H9 (cell line): ENCODE measurements at regions not wholly inside any gene's neighbourhood (a gene's known extent, or its start where the extent isn't known, plus 50 kb on each side); places are given as distances from the start of the nearest gene placed in this dataset.

Experiments used
- DNase-seq: peaks from one replicate; pipeline ENCODE4 v3.0.0-alpha.2; 2017
- H2AFZ ChIP-seq: one replicate; pipeline ENCODE4 v1.6.1; 2013; ENCODE audit warnings: mild to moderate bottlenecking, low read length, control low read depth, moderate library complexity
- H2AK5ac ChIP-seq: 2 replicates; pipeline ENCODE4 v1.6.1; 2013; ENCODE audit warnings: low read length, control low read depth, mixed read lengths; ENCODE audit not compliant: insufficient read length
- H2BK120ac ChIP-seq: one replicate; pipeline ENCODE4 v1.6.1; 2013; ENCODE audit warnings: low read depth, mild to moderate bottlenecking, low read length, control low read depth, inconsistent platforms; ENCODE audit not compliant: poor library complexity, severe bottlenecking
- H2BK12ac ChIP-seq: 2 replicates; pipeline ENCODE4 v1.6.1; 2013; ENCODE audit warnings: low read length, control low read depth, mixed read lengths, low read depth; ENCODE audit not compliant: insufficient read length
- H2BK15ac ChIP-seq: 2 replicates; pipeline ENCODE4 v1.6.1; 2013; ENCODE audit warnings: low read depth, low read length, control low read depth
- H2BK20ac ChIP-seq: one replicate; pipeline ENCODE4 v1.6.1; 2013; ENCODE audit warnings: low read depth, mild to moderate bottlenecking, low read length, control low read depth, inconsistent platforms; ENCODE audit not compliant: poor library complexity, severe bottlenecking
- H2BK5ac ChIP-seq: 2 replicates; pipeline ENCODE4 v1.6.1; 2013; ENCODE audit warnings: low read length, control low read depth, mixed read lengths; ENCODE audit not compliant: insufficient read length
- H3K14ac ChIP-seq: 2 replicates; pipeline ENCODE4 v1.6.1; 2013; ENCODE audit warnings: low read length, control low read depth; ENCODE audit not compliant: insufficient read depth
- H3K18ac ChIP-seq: 2 replicates; pipeline ENCODE4 v1.6.1; 2013; ENCODE audit warnings: low read depth, mild to moderate bottlenecking, mixed read lengths, low read length, control low read depth; ENCODE audit not compliant: insufficient read length
- H3K23ac ChIP-seq: 2 replicates; pipeline ENCODE4 v1.6.1; 2013; ENCODE audit warnings: low read length, control low read depth, mixed read lengths, low read depth; ENCODE audit not compliant: insufficient read length
- H3K23me2 ChIP-seq: 2 replicates; pipeline ENCODE4 v1.6.1; 2013; ENCODE audit warnings: low read depth, mild to moderate bottlenecking, mixed read lengths, low read length, control low read depth; ENCODE audit not compliant: insufficient read length, poor library complexity, severe bottlenecking
- H3K27ac ChIP-seq: 2 replicates; pipeline ENCODE4 v1.5.1; 2013; ENCODE audit warnings: low read length, control low read depth, mixed read lengths, low read depth; ENCODE audit not compliant: insufficient read length
- H3K27me3 ChIP-seq: 2 replicates; pipeline ENCODE4 v1.6.1; 2013; ENCODE audit warnings: low read length, control low read depth, inconsistent platforms; ENCODE audit not compliant: insufficient read depth
- H3K4ac ChIP-seq: 2 replicates; pipeline ENCODE4 v1.6.1; 2013; ENCODE audit warnings: low read depth, mild to moderate bottlenecking, control low read depth, inconsistent platforms, low read length, moderate library complexity
- H3K4me1 ChIP-seq: 2 replicates; pipeline ENCODE4 v1.6.1; 2013; ENCODE audit warnings: low read length, control low read depth, inconsistent platforms; ENCODE audit not compliant: insufficient read depth
- H3K4me2 ChIP-seq: 2 replicates; pipeline ENCODE4 v1.6.1; 2013; ENCODE audit warnings: low read length, control low read depth, mixed read lengths; ENCODE audit not compliant: insufficient read length, insufficient read depth
- H3K56ac ChIP-seq: 2 replicates; pipeline ENCODE4 v1.6.1; 2013; ENCODE audit warnings: low read depth, mild to moderate bottlenecking, mixed read lengths, low read length, control low read depth; ENCODE audit not compliant: insufficient read length
- H3K79me1 ChIP-seq: 2 replicates; pipeline ENCODE4 v1.6.1; 2013; ENCODE audit warnings: low read depth, mild to moderate bottlenecking, moderate library complexity, low read length, control low read depth, inconsistent platforms; ENCODE audit not compliant: insufficient read depth, poor library complexity, severe bottlenecking
- H3K79me2 ChIP-seq: 2 replicates; pipeline ENCODE4 v1.6.1; 2013; ENCODE audit warnings: low read length, control low read depth, inconsistent platforms; ENCODE audit not compliant: insufficient read depth
- H3K9ac ChIP-seq: 2 replicates; pipeline ENCODE4 v1.6.1; 2013; ENCODE audit warnings: low read length, control low read depth, mixed read lengths; ENCODE audit not compliant: insufficient read length; ENCODE audit errors: extremely low read depth
- H3K9me3 ChIP-seq: one replicate; pipeline ENCODE4 v1.6.1; 2013; ENCODE audit warnings: low read depth, low read length, inconsistent platforms; ENCODE audit not compliant: control insufficient read depth
- H3T11ph ChIP-seq: one replicate; pipeline ENCODE4 v1.6.1; 2013; ENCODE audit warnings: mild to moderate bottlenecking, low read length, control low read depth, inconsistent platforms
- H4K20me1 ChIP-seq: one replicate; pipeline ENCODE4 v1.6.1; 2013; ENCODE audit not compliant: control insufficient read depth, insufficient read length, insufficient read depth
- H4K5ac ChIP-seq: 2 replicates; pipeline ENCODE4 v1.6.1; 2013; ENCODE audit warnings: low read depth, mild to moderate bottlenecking, mixed read lengths, low read length, control low read depth; ENCODE audit not compliant: insufficient read length
- H4K8ac ChIP-seq: replicated peaks from 2 replicates; pipeline ENCODE4 v1.6.1; 2013; ENCODE audit warnings: low read length, control low read depth, mixed read lengths, low read depth; ENCODE audit not compliant: insufficient read length
- H4K91ac ChIP-seq: 2 replicates; pipeline ENCODE4 v1.6.1; 2013; ENCODE audit warnings: low read depth, mild to moderate bottlenecking, moderate library complexity, mixed read lengths, low read length, control low read depth; ENCODE audit not compliant: insufficient read length
- H3K27ac Mint-ChIP-seq, 3 experiments: 2 replicates in 2 of 3; 3 replicates in 1 of 3; pipeline ENCODE4 v1.8.0; 2020 to 2021; ENCODE audit warnings: mixed read lengths in 3 of 3, mild to moderate bottlenecking in 1 of 3, moderate library complexity in 1 of 3
- H3K27me3 Mint-ChIP-seq: 2 replicates; pipeline ENCODE4 v1.8.0; 2021; ENCODE audit warnings: low read depth, mild to moderate bottlenecking, moderate library complexity, mixed read lengths
- H3K36me3 Mint-ChIP-seq, 3 experiments: 2 replicates in 2 of 3; 3 replicates in 1 of 3; pipeline ENCODE4 v1.8.0; 2020 to 2021; ENCODE audit warnings: low read depth in 3 of 3, mixed read lengths in 3 of 3; ENCODE audit not compliant: insufficient read depth in 1 of 3
- H3K4me1 Mint-ChIP-seq, 2 experiments: 2 replicates each; pipeline ENCODE4 v1.8.0; 2020; ENCODE audit warnings: mixed read lengths in 2 of 2
- H3K4me3 Mint-ChIP-seq, 2 experiments: 2 replicates in 1 of 2; 3 replicates in 1 of 2; pipeline ENCODE4 v1.8.0; 2020 to 2021; ENCODE audit warnings: mild to moderate bottlenecking in 2 of 2, mixed read lengths in 2 of 2, moderate library complexity in 1 of 2
- H3K9me3 Mint-ChIP-seq, 2 experiments: 2 replicates in 1 of 2; 3 replicates in 1 of 2; pipeline ENCODE4 v1.8.0; 2020; ENCODE audit warnings: mild to moderate bottlenecking in 2 of 2, mixed read lengths in 2 of 2, moderate library complexity in 1 of 2
- CTCF ChIP-seq: fragments of 200-600 bp; sonication (generic); conservative IDR thresholded peaks from 3 replicates; pipeline ENCODE4 v1.8.0; 2021; ENCODE audit warnings: antibody characterized with exemption, mild to moderate bottlenecking
- WGBS: extraction: QIAGEN DNeasy Blood & Tissue Kit; methylation state at CpG from one replicate; pipeline ENCODE4 v1.1.7; 2013; ENCODE audit warnings: missing lambda C conversion rate, low lambda C conversion rate, mixed read lengths; ENCODE audit not compliant: insufficient read length; ENCODE audit errors: extremely low coverage; 5-methylcytosine and 5-hydroxymethylcytosine counted together

GRCh38 chr5:92525131-92525530 lies 1055.9 kb downstream of the NR2F1-AS1 start:
- no peak overlapping the region for H2BK120ac ChIP-seq
- Mint-ChIP-seq H3K27ac (no peak overlapping the region), H3K9me3 (no peaks in the 10 kb centered on the region), H3K4me1 (no peaks in the 10 kb centered on the region), H3K4me3 (no peak overlapping the region), H3K36me3 (no peaks in the 10 kb centered on the region), H3K27me3 (no peaks in the 10 kb centered on the region)
- H2BK5ac ChIP-seq: no peak overlapping the region
- H3K27ac ChIP-seq: no peak overlapping the region
- DNase-seq: no peak
- H3K4ac ChIP-seq: no peak overlapping the region
- H3K9ac ChIP-seq: no peak overlapping the region
- no peaks in the 10 kb centered on the region for H3K27me3 ChIP-seq
- no peak overlapping the region for H3K18ac ChIP-seq
- H3K79me1 ChIP-seq: no peaks in the 10 kb centered on the region
- no peak overlapping the region for H2AK5ac ChIP-seq
- H2BK20ac ChIP-seq: no peak overlapping the region
- H2AFZ ChIP-seq: no peak overlapping the region
- WGBS: no CpG with 5 or more reads among the region's 2 CpGs
- H3K14ac ChIP-seq: no peak overlapping the region
- no peak overlapping the region for H2BK15ac ChIP-seq
- no peak overlapping the region for H4K8ac ChIP-seq
- H3K4me1 ChIP-seq: no peaks in the 10 kb centered on the region
- H4K20me1 ChIP-seq: no peaks in the 10 kb centered on the region
- no peak overlapping the region for H3T11ph ChIP-seq
- no peaks in the 10 kb centered on the region for H3K23me2 ChIP-seq
- no peak overlapping the region for H4K5ac ChIP-seq
- no peaks in the 10 kb centered on the region for H3K79me2 ChIP-seq
- no peaks in the 10 kb centered on the region for H3K9me3 ChIP-seq
- TF ChIP-seq CTCF: no peak
- no peak overlapping the region for H3K23ac ChIP-seq
- no peak overlapping the region for H3K4me2 ChIP-seq
- no peak overlapping the region for H3K56ac ChIP-seq
- H2BK12ac ChIP-seq: no peak overlapping the region
- H4K91ac ChIP-seq: no peak overlapping the region
